GM19463 (cell line): ENCODE measurements at regions not wholly inside any gene's neighbourhood (a gene's known extent, or its start where the extent isn't known, plus 50 kb on each side); places are given as distances from the start of the nearest gene placed in this dataset.
"Not testable (repeated sequence)": the region's sequence is repeated elsewhere in the genome, so short reads cannot be mapped to it uniquely, and the experiment has no call there.

ENCODE experiments used
- ATAC-seq: cut with Tn5 transposase; IDR thresholded peaks from one replicate; pipeline ENCODE4 v1.9.1; 2021; ENCODE audit warnings: mild to moderate bottlenecking, moderate library complexity; ENCODE audit not compliant: unreplicated experiment

GRCh38 chr6:141403103-141403502 is 729.6 kb upstream of the GJE1 start:
- no peak for ATAC-seq

- no peak for ATAC-seq
These were observed 730.2 kb upstream of the GJE1 start for GRCh38 chr6:141402489-141402888.

- ATAC-seq: no peak
These were observed 730.9 kb upstream of the GJE1 start for GRCh38 chr6:141401851-141402250.

- no peak for ATAC-seq
These were observed 731.6 kb upstream of the GJE1 start for GRCh38 chr6:141401168-141401567.

GRCh38 chr6:141398949-141399348 is 733.8 kb upstream of the GJE1 start:
- no peak for ATAC-seq

GRCh38 chr6:141395443-141396008 is 737.2 kb upstream of the GJE1 start:
- ATAC-seq: no peak

GRCh38 chr6:141394565-141395051 is 738.1 kb upstream of the GJE1 start:
- ATAC-seq: no peak

GRCh38 chr6:141394125-141394536 is 738.6 kb upstream of the GJE1 start:
- ATAC-seq: no peak

- no peak for ATAC-seq
These were observed 739.2 kb upstream of the GJE1 start for GRCh38 chr6:141393405-141394124.

- ATAC-seq: not testable (repeated sequence)
These were observed 741.6 kb upstream of the GJE1 start for GRCh38 chr6:141391135-141391534.

GRCh38 chr6:141388666-141389065 is 744.1 kb upstream of the GJE1 start:
- ATAC-seq: no peak

GRCh38 chr6:141370438-141370837 is 762.3 kb upstream of the GJE1 start:
- ATAC-seq: no peak

- not testable (repeated sequence) for ATAC-seq
These were observed 765.9 kb upstream of the GJE1 start for GRCh38 chr6:141366796-141367195.

- ATAC-seq: no peak
These were observed 768.0 kb upstream of the GJE1 start for GRCh38 chr6:141364694-141365093.

- ATAC-seq: no peak
These were observed 768.5 kb upstream of the GJE1 start for GRCh38 chr6:141364232-141364631.

GRCh38 chr6:141361559-141361958 is 771.2 kb upstream of the GJE1 start:
- no peak for ATAC-seq

- ATAC-seq: no peak
These were observed 772.8 kb upstream of the GJE1 start for GRCh38 chr6:141359953-141360352.

GRCh38 chr6:141354191-141354955 is 778.4 kb upstream of the GJE1 start:
- no peak for ATAC-seq

GRCh38 chr6:141351721-141352120 is 781.0 kb upstream of the GJE1 start:
- no peak for ATAC-seq

GRCh38 chr6:141349710-141350109 is 783.0 kb upstream of the GJE1 start:
- ATAC-seq: no peak

GRCh38 chr6:141347906-141348492 is 784.7 kb upstream of the GJE1 start:
- no peak for ATAC-seq
